Activated T-cell treated with anti-CD3 and anti-CD28 coated beads, Interleukin-2, amount 50 U/mL, for 72 hours (primary cell): ENCODE measurements at regions not wholly inside any gene's neighbourhood (a gene's known extent, or its start where the extent isn't known, plus 50 kb on each side); places are given as distances from the start of the nearest gene placed in this dataset.

Experiments used
- ATAC-seq, 2 donors: fragments of 150-1000 bp; cut with Tn5 transposase; replicated peaks in 1 of 2; 2 replicates each; pipeline ENCODE4 v1.10.0; 2021; ENCODE audit warnings: moderate library complexity in 2 of 2, mild to moderate bottlenecking in 1 of 2
- DNase-seq, 2 donors: peaks; one replicate each; pipeline ENCODE4 v3.0.0; 2021 to 2022; ENCODE audit warnings: mixed read lengths in 1 of 2
- H3K27ac Mint-ChIP-seq: one replicate; pipeline ENCODE4 v1.8.0; 2022; ENCODE audit warnings: mild to moderate bottlenecking, moderate library complexity, mixed read lengths
- H3K27me3 Mint-ChIP-seq: one replicate; pipeline ENCODE4 v1.8.0; 2022; ENCODE audit warnings: low read depth, mixed read lengths
- H3K36me3 Mint-ChIP-seq, 2 donors: one replicate each; pipeline ENCODE4 v1.8.0; 2022; ENCODE audit warnings: mixed read lengths in 2 of 2, mild to moderate bottlenecking in 1 of 2; ENCODE audit not compliant: insufficient read depth in 2 of 2
- H3K4me1 Mint-ChIP-seq: one replicate; pipeline ENCODE4 v1.8.0; 2022; ENCODE audit warnings: low read depth, mixed read lengths
- H3K4me3 Mint-ChIP-seq, 2 donors: one replicate each; pipeline ENCODE4 v1.8.0; 2022; ENCODE audit warnings: mild to moderate bottlenecking in 2 of 2, mixed read lengths in 2 of 2, moderate library complexity in 2 of 2
- H3K9me3 Mint-ChIP-seq, 2 donors: one replicate each; pipeline ENCODE4 v1.8.0; 2022; ENCODE audit warnings: mixed read lengths in 2 of 2

- no peak overlapping the region for H3K4me3 Mint-ChIP-seq
- no peak overlapping the region for H3K27ac Mint-ChIP-seq
- no peaks in the 10 kb centered on the region for H3K9me3 Mint-ChIP-seq
- H3K36me3 Mint-ChIP-seq: no peaks in the 10 kb centered on the region
- peaks cover 8% of the 10 kb centered on the region for H3K27me3 Mint-ChIP-seq
- ATAC-seq: no peak
- DNase-seq: no peak
- no peaks in the 10 kb centered on the region for H3K4me1 Mint-ChIP-seq
Measured at GRCh38 chr13:97720896-97721295, 232.6 kb upstream of the IPO5 start.

GRCh38 chr13:97723655-97724054 is 229.8 kb upstream of the IPO5 start:
- no peak for DNase-seq
- Mint-ChIP-seq H3K9me3 (no peaks in the 10 kb centered on the region), H3K4me3 (no peak overlapping the region), H3K4me1 (no peaks in the 10 kb centered on the region), H3K36me3 (no peaks in the 10 kb centered on the region), H3K27ac (no peak overlapping the region), H3K27me3 (peaks cover 13% of the 10 kb centered on the region)
- ATAC-seq: no peak

GRCh38 chr13:97724450-97724849 is 229.0 kb upstream of the IPO5 start:
- Mint-ChIP-seq H3K4me3 (no peak overlapping the region), H3K9me3 (no peaks in the 10 kb centered on the region), H3K36me3 (no peaks in the 10 kb centered on the region), H3K27me3 (peaks cover 13% of the 10 kb centered on the region), H3K27ac (no peak overlapping the region), H3K4me1 (no peaks in the 10 kb centered on the region)
- ATAC-seq (no peak), DNase-seq (no peak)

GRCh38 chr13:97726664-97727280 is 226.7 kb upstream of the IPO5 start:
- Mint-ChIP-seq H3K4me1 (no peaks in the 10 kb centered on the region), H3K27ac (no peak overlapping the region), H3K27me3 (peaks cover 13% of the 10 kb centered on the region), H3K36me3 (no peaks in the 10 kb centered on the region), H3K9me3 (peaks cover 0 to 2% of the 10 kb centered on the region in 2 donors), H3K4me3 (no peak overlapping the region)
- DNase-seq (no peak), ATAC-seq (no peak)

- H3K27me3 Mint-ChIP-seq: peaks cover 13% of the 10 kb centered on the region
- H3K9me3 Mint-ChIP-seq: peaks cover 0 to 2% of the 10 kb centered on the region in 2 donors
- DNase-seq: no peak
- no peaks in the 10 kb centered on the region for H3K36me3 Mint-ChIP-seq
- ATAC-seq: no peak
- no peaks in the 10 kb centered on the region for H3K4me1 Mint-ChIP-seq
- no peak overlapping the region for H3K27ac Mint-ChIP-seq
- H3K4me3 Mint-ChIP-seq: no peak overlapping the region
Measured at GRCh38 chr13:97727991-97728390, 225.5 kb upstream of the IPO5 start.

- no peaks in the 10 kb centered on the region for H3K4me1 Mint-ChIP-seq
- H3K27ac Mint-ChIP-seq: no peak overlapping the region
- H3K9me3 Mint-ChIP-seq: peaks cover 0 to under 1% of the 10 kb centered on the region in 2 donors
- ATAC-seq (no peak), DNase-seq (no peak)
- H3K36me3 Mint-ChIP-seq: peaks cover 0 to 2% of the 10 kb centered on the region in 2 donors
- H3K4me3 Mint-ChIP-seq: no peak overlapping the region
- H3K27me3 Mint-ChIP-seq: peaks cover 7% of the 10 kb centered on the region
Measured at GRCh38 chr13:97736436-97736835, 217.0 kb upstream of the IPO5 start.

GRCh38 chr13:97742084-97742483 is 211.4 kb upstream of the IPO5 start:
- Mint-ChIP-seq H3K4me3 (no peak overlapping the region), H3K27ac (no peak overlapping the region), H3K4me1 (no peaks in the 10 kb centered on the region), H3K9me3 (no peaks in the 10 kb centered on the region), H3K36me3 (peaks cover 0 to 2% of the 10 kb centered on the region in 2 donors), H3K27me3 (peaks cover 3% of the 10 kb centered on the region)
- ATAC-seq: no peak
- DNase-seq: no peak

GRCh38 chr13:97743938-97744337 is 209.5 kb upstream of the IPO5 start:
- Mint-ChIP-seq H3K27ac (no peak overlapping the region), H3K36me3 (peaks cover 0 to 2% of the 10 kb centered on the region in 2 donors), H3K4me1 (no peaks in the 10 kb centered on the region), H3K9me3 (no peaks in the 10 kb centered on the region), H3K4me3 (no peak overlapping the region), H3K27me3 (no peaks in the 10 kb centered on the region)
- no peak for ATAC-seq
- no peak for DNase-seq

- Mint-ChIP-seq H3K36me3 (no peaks in the 10 kb centered on the region), H3K27me3 (no peaks in the 10 kb centered on the region), H3K9me3 (no peaks in the 10 kb centered on the region), H3K4me1 (no peaks in the 10 kb centered on the region), H3K4me3 (no peak overlapping the region), H3K27ac (no peak overlapping the region)
- ATAC-seq (no peak), DNase-seq (no peak)
Measured at GRCh38 chr13:97746649-97747048, 206.8 kb upstream of the IPO5 start.

- Mint-ChIP-seq H3K27me3 (no peaks in the 10 kb centered on the region), H3K4me1 (no peaks in the 10 kb centered on the region), H3K9me3 (peaks cover 0 to under 1% of the 10 kb centered on the region in 2 donors), H3K27ac (no peak overlapping the region), H3K36me3 (no peaks in the 10 kb centered on the region), H3K4me3 (no peak overlapping the region)
- ATAC-seq: no peak
- peak in 1 of 2 donors; percentile 1 for DNase-seq
Measured at GRCh38 chr13:97749174-97749573, 204.3 kb upstream of the IPO5 start.

- no peak overlapping the region for H3K4me3 Mint-ChIP-seq
- H3K27ac Mint-ChIP-seq: no peak overlapping the region
- DNase-seq (no peak), ATAC-seq (no peak)
- no peaks in the 10 kb centered on the region for H3K4me1 Mint-ChIP-seq
- no peaks in the 10 kb centered on the region for H3K36me3 Mint-ChIP-seq
- peaks cover 0 to 2% of the 10 kb centered on the region in 2 donors for H3K9me3 Mint-ChIP-seq
- H3K27me3 Mint-ChIP-seq: no peaks in the 10 kb centered on the region
Measured at GRCh38 chr13:97751477-97751876, 202.0 kb upstream of the IPO5 start.

- Mint-ChIP-seq H3K9me3 (peaks cover 0 to 2% of the 10 kb centered on the region in 2 donors), H3K4me1 (no peaks in the 10 kb centered on the region), H3K27me3 (no peaks in the 10 kb centered on the region), H3K27ac (no peak overlapping the region), H3K36me3 (no peaks in the 10 kb centered on the region), H3K4me3 (no peak overlapping the region)
- no peak for ATAC-seq
- no peak for DNase-seq
Measured at GRCh38 chr13:97752961-97753668, 200.4 kb upstream of the IPO5 start.

GRCh38 chr13:97753942-97754670 is 199.4 kb upstream of the IPO5 start:
- Mint-ChIP-seq H3K36me3 (no peaks in the 10 kb centered on the region), H3K27ac (no peak overlapping the region), H3K9me3 (peaks cover 0 to 2% of the 10 kb centered on the region in 2 donors), H3K4me3 (no peak overlapping the region), H3K4me1 (no peaks in the 10 kb centered on the region), H3K27me3 (no peaks in the 10 kb centered on the region)
- no peak for DNase-seq
- no peak for ATAC-seq
